ENCODE measurements at regions not wholly inside any gene's neighbourhood (a gene's known extent, or its start where the extent isn't known, plus 50 kb on each side); places are given as distances from the start of the nearest gene placed in this dataset.

GRCh38 chr2:155792666-155793065, 539.9 kb downstream of the NR4A2 start:
- Histone ChIP-seq H3K27ac (replicated peaks; ENCODE audit: low read length) (no peak overlapping the region), H3K79me1 (ENCODE audit: low read depth, low read length) (no peaks in the 10 kb centered on the region), H3K14ac (ENCODE audit: low read length) (no peak overlapping the region), H2AFZ (ENCODE audit: low read length) (no peak overlapping the region), H3K9ac (ENCODE audit: low read depth, low read length, poor library complexity) (no peak overlapping the region), H2BK15ac (ENCODE audit: low read length) (no peak overlapping the region), H3K4ac (ENCODE audit: low read length) (no peak overlapping the region), H4K91ac (ENCODE audit: low read depth, low read length, poor library complexity) (no peak overlapping the region), H3K9me3 (replicated peaks in 1 of 2; ENCODE audit: control insufficient read depth in 2 of 2, insufficient read depth in 1 of 2, low read depth in 1 of 2, low read length in 2 of 2) (peaks cover 0 to 5% of the 10 kb centered on the region in 2 donors), H3K4me3 (ENCODE audit: low read length in 2 of 2) (no peak overlapping the region), H3K18ac (ENCODE audit: low read length) (no peak overlapping the region), H2BK5ac (ENCODE audit: low read length) (no peak overlapping the region), H3K27me3 (ENCODE audit: control insufficient read depth in 3 of 3, insufficient read depth in 3 of 3, low read depth in 1 of 3, low read length in 3 of 3) (no peaks in the 10 kb centered on the region), H3K4me2 (ENCODE audit: insufficient read depth, low read length, poor library complexity, severe bottlenecking) (no peak overlapping the region), H3K4me1 (ENCODE audit: control insufficient read depth in 2 of 2, insufficient read depth in 1 of 2, low read depth in 1 of 2, low read length in 2 of 2) (no peaks in the 10 kb centered on the region), H2BK12ac (ENCODE audit: low read length) (no peak overlapping the region), H2BK120ac (ENCODE audit: low read depth, low read length) (no peak overlapping the region), H2AK5ac (ENCODE audit: low read depth, low read length) (no peak overlapping the region), H4K8ac (ENCODE audit: low read depth, low read length) (no peak overlapping the region), H3K23ac (ENCODE audit: low read depth, low read length, poor library complexity) (no peak overlapping the region), H3K36me3 (replicated peaks in 1 of 2; ENCODE audit: control insufficient read depth in 2 of 2, insufficient read depth in 2 of 2, low read length in 2 of 2) (no peaks in the 10 kb centered on the region)
- no CpG with 5 or more reads among the region's 1 CpG for WGBS, 2 donors (ENCODE audit: extremely low coverage in 2 of 2, insufficient read length in 2 of 2, insufficient replicate concordance in 1 of 2)
- DNase-seq (ENCODE audit: low spot score) = no peak

- H3K4me2 ChIP-seq (ENCODE audit: insufficient read depth, low read length, poor library complexity, severe bottlenecking) = no peak overlapping the region
- no peak overlapping the region for H2BK15ac ChIP-seq (ENCODE audit: low read length)
- H4K8ac ChIP-seq (ENCODE audit: low read depth, low read length) = no peak overlapping the region
- no peak overlapping the region for H3K23ac ChIP-seq (ENCODE audit: low read depth, low read length, poor library complexity)
- H3K79me1 ChIP-seq (ENCODE audit: low read depth, low read length) = no peaks in the 10 kb centered on the region
- no peak overlapping the region for H3K27ac ChIP-seq (replicated peaks; ENCODE audit: low read length)
- no peak overlapping the region for H4K91ac ChIP-seq (ENCODE audit: low read depth, low read length, poor library complexity)
- H3K9me3 ChIP-seq (replicated peaks in 1 of 2; ENCODE audit: control insufficient read depth in 2 of 2, insufficient read depth in 1 of 2, low read depth in 1 of 2, low read length in 2 of 2) = no peaks in the 10 kb centered on the region
- no peak overlapping the region for H2BK12ac ChIP-seq (ENCODE audit: low read length)
- H3K4ac ChIP-seq (ENCODE audit: low read length) = no peak overlapping the region
- H2BK5ac ChIP-seq (ENCODE audit: low read length) = no peak overlapping the region
- no peak overlapping the region for H2BK120ac ChIP-seq (ENCODE audit: low read depth, low read length)
- H2AK5ac ChIP-seq (ENCODE audit: low read depth, low read length) = no peak overlapping the region
- peaks cover 0 to 13% of the 10 kb centered on the region in 2 donors for H3K4me1 ChIP-seq (ENCODE audit: control insufficient read depth in 2 of 2, insufficient read depth in 1 of 2, low read depth in 1 of 2, low read length in 2 of 2)
- no peak overlapping the region for H2AFZ ChIP-seq (ENCODE audit: low read length)
- no peaks in the 10 kb centered on the region for H3K36me3 ChIP-seq (replicated peaks in 1 of 2; ENCODE audit: control insufficient read depth in 2 of 2, insufficient read depth in 2 of 2, low read length in 2 of 2)
- no peak overlapping the region for H3K14ac ChIP-seq (ENCODE audit: low read length)
- no peak overlapping the region for H3K4me3 ChIP-seq (ENCODE audit: low read length in 2 of 2)
- H3K27me3 ChIP-seq (ENCODE audit: control insufficient read depth in 3 of 3, insufficient read depth in 3 of 3, low read depth in 1 of 3, low read length in 3 of 3) = no peaks in the 10 kb centered on the region
- WGBS, 2 donors (ENCODE audit: extremely low coverage in 2 of 2, insufficient read length in 2 of 2, insufficient replicate concordance in 1 of 2) = no CpG with 5 or more reads among the region's 1 CpG
- no peak for DNase-seq (ENCODE audit: low spot score)
- H3K9ac ChIP-seq (ENCODE audit: low read depth, low read length, poor library complexity) = no peak overlapping the region
- H3K18ac ChIP-seq (ENCODE audit: low read length) = no peak overlapping the region
Measured at GRCh38 chr2:155770516-155770915, 562.0 kb downstream of the NR4A2 start.

- no peak overlapping the region for H4K91ac ChIP-seq (ENCODE audit: low read depth, low read length, poor library complexity)
- H3K79me1 ChIP-seq (ENCODE audit: low read depth, low read length) = no peaks in the 10 kb centered on the region
- no peak overlapping the region for H2BK5ac ChIP-seq (ENCODE audit: low read length)
- H2BK120ac ChIP-seq (ENCODE audit: low read depth, low read length) = no peak overlapping the region
- no peak overlapping the region for H3K9ac ChIP-seq (ENCODE audit: low read depth, low read length, poor library complexity)
- no peaks in the 10 kb centered on the region for H3K36me3 ChIP-seq (replicated peaks in 1 of 2; ENCODE audit: control insufficient read depth in 2 of 2, insufficient read depth in 2 of 2, low read length in 2 of 2)
- no peak overlapping the region for H3K14ac ChIP-seq (ENCODE audit: low read length)
- no peak overlapping the region for H2BK12ac ChIP-seq (ENCODE audit: low read length)
- H3K18ac ChIP-seq (ENCODE audit: low read length) = peak overlapping the region; percentile 80
- H3K9me3 ChIP-seq (replicated peaks in 1 of 2; ENCODE audit: control insufficient read depth in 2 of 2, insufficient read depth in 1 of 2, low read depth in 1 of 2, low read length in 2 of 2) = no peaks in the 10 kb centered on the region
- no CpG with 5 or more reads among the region's 8 CpGs for WGBS, 2 donors (ENCODE audit: extremely low coverage in 2 of 2, insufficient read length in 2 of 2, insufficient replicate concordance in 1 of 2)
- H2BK15ac ChIP-seq (ENCODE audit: low read length) = no peak overlapping the region
- H3K27ac ChIP-seq (replicated peaks; ENCODE audit: low read length) = no peak overlapping the region
- no peak overlapping the region for H3K4me3 ChIP-seq (ENCODE audit: low read length in 2 of 2)
- H2AFZ ChIP-seq (ENCODE audit: low read length) = no peak overlapping the region
- DNase-seq (ENCODE audit: low spot score) = no peak
- H3K27me3 ChIP-seq (ENCODE audit: control insufficient read depth in 3 of 3, insufficient read depth in 3 of 3, low read depth in 1 of 3, low read length in 3 of 3) = no peaks in the 10 kb centered on the region
- peaks cover 0 to 13% of the 10 kb centered on the region in 2 donors for H3K4me1 ChIP-seq (ENCODE audit: control insufficient read depth in 2 of 2, insufficient read depth in 1 of 2, low read depth in 1 of 2, low read length in 2 of 2)
- no peak overlapping the region for H3K4me2 ChIP-seq (ENCODE audit: insufficient read depth, low read length, poor library complexity, severe bottlenecking)
- no peak overlapping the region for H2AK5ac ChIP-seq (ENCODE audit: low read depth, low read length)
- no peak overlapping the region for H3K4ac ChIP-seq (ENCODE audit: low read length)
- no peak overlapping the region for H4K8ac ChIP-seq (ENCODE audit: low read depth, low read length)
- no peak overlapping the region for H3K23ac ChIP-seq (ENCODE audit: low read depth, low read length, poor library complexity)
Measured at GRCh38 chr2:155766342-155767115, 566.0 kb downstream of the NR4A2 start.

GRCh38 chr2:155755481-155755880, 577.0 kb downstream of the NR4A2 start:
- H2BK120ac ChIP-seq (ENCODE audit: low read depth, low read length) = no peak overlapping the region
- no peak overlapping the region for H4K91ac ChIP-seq (ENCODE audit: low read depth, low read length, poor library complexity)
- H2BK12ac ChIP-seq (ENCODE audit: low read length) = no peak overlapping the region
- H3K4ac ChIP-seq (ENCODE audit: low read length) = no peak overlapping the region
- DNase-seq (ENCODE audit: low spot score) = no peak
- no peaks in the 10 kb centered on the region for H3K4me1 ChIP-seq (ENCODE audit: control insufficient read depth in 2 of 2, insufficient read depth in 1 of 2, low read depth in 1 of 2, low read length in 2 of 2)
- no peak overlapping the region for H3K27ac ChIP-seq (replicated peaks; ENCODE audit: low read length)
- no peak overlapping the region for H2AK5ac ChIP-seq (ENCODE audit: low read depth, low read length)
- no peak overlapping the region for H3K9ac ChIP-seq (ENCODE audit: low read depth, low read length, poor library complexity)
- H3K79me1 ChIP-seq (ENCODE audit: low read depth, low read length) = no peaks in the 10 kb centered on the region
- no peak overlapping the region for H3K23ac ChIP-seq (ENCODE audit: low read depth, low read length, poor library complexity)
- H3K27me3 ChIP-seq (ENCODE audit: control insufficient read depth in 3 of 3, insufficient read depth in 3 of 3, low read depth in 1 of 3, low read length in 3 of 3) = no peaks in the 10 kb centered on the region
- no peak overlapping the region for H2AFZ ChIP-seq (ENCODE audit: low read length)
- H3K4me3 ChIP-seq (ENCODE audit: low read length in 2 of 2) = no peak overlapping the region
- H3K4me2 ChIP-seq (ENCODE audit: insufficient read depth, low read length, poor library complexity, severe bottlenecking) = no peak overlapping the region
- H3K18ac ChIP-seq (ENCODE audit: low read length) = no peak overlapping the region
- no peak overlapping the region for H2BK5ac ChIP-seq (ENCODE audit: low read length)
- no peaks in the 10 kb centered on the region for H3K9me3 ChIP-seq (replicated peaks in 1 of 2; ENCODE audit: control insufficient read depth in 2 of 2, insufficient read depth in 1 of 2, low read depth in 1 of 2, low read length in 2 of 2)
- H2BK15ac ChIP-seq (ENCODE audit: low read length) = no peak overlapping the region
- H4K8ac ChIP-seq (ENCODE audit: low read depth, low read length) = no peak overlapping the region
- H3K14ac ChIP-seq (ENCODE audit: low read length) = no peak overlapping the region
- H3K36me3 ChIP-seq (replicated peaks in 1 of 2; ENCODE audit: control insufficient read depth in 2 of 2, insufficient read depth in 2 of 2, low read length in 2 of 2) = no peaks in the 10 kb centered on the region

Measured in neuronal stem cell (in vitro differentiated cells).